Suprapubic skin (tissue), 4 donors: ENCODE measurements at regions not wholly inside any gene's neighbourhood (a gene's known extent, or its start where the extent isn't known, plus 50 kb on each side); places are given as distances from the start of the nearest gene placed in this dataset.

Experiments used
- EP300 ChIP-seq: sonication (generic); formaldehyde crosslinking; IDR thresholded peaks from one replicate; pipeline ENCODE4 v1.6.1; 2017; ENCODE audit warnings: antibody characterized with exemption
- POLR2A ChIP-seq, 2 donors: fragments of 450-650 bp; IDR thresholded peaks; one replicate each; pipeline ENCODE4 v1.6.1; 2017; ENCODE audit warnings: antibody characterized with exemption in 2 of 2, mild to moderate bottlenecking in 2 of 2, moderate library complexity in 2 of 2
- POLR2AphosphoS5 ChIP-seq, 3 donors: sonication (generic); formaldehyde crosslinking; IDR thresholded peaks; one replicate each; pipeline ENCODE4 v1.6.1; 2017; ENCODE audit warnings: antibody characterized with exemption in 3 of 3
- TF ChIP-seq, protein P1 (sequence below), 2 donors: fragments of 200-600 bp in 1 of 2; fragments of 450-650 bp in 1 of 2; sonication (generic) in 1 of 2; IDR thresholded peaks; one replicate each; pipeline ENCODE4 v1.5.1; 2016 to 2019; ENCODE audit warnings: antibody characterized with exemption in 2 of 2, mild to moderate bottlenecking in 1 of 2, moderate library complexity in 1 of 2

DNA sequence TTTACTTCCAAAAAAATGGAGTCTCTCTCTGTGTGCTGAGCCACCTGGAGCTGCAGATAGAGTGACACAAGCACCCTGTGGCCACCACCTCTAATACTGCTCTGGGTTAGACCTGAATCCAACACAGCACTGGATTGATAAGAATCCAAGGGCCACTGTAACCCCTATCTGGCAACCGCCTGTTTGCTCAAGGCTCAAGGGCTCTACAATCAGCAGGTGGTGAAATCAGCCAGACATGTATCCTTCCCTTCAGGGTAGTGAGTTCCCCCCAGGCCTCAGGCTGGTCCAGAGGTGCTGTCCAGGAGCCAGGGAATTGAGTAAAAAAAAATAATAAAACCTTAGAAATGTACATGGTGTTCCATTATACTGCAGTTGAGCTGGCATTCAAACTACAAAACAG lies 509.0 kb downstream of the KIF4B start:
- TF ChIP-seq POLR2A (IDR thresholded peaks at IDR 0.05) (no peak), EP300 (no peak), POLR2AphosphoS5 (IDR thresholded peaks at IDR 0.05) (no peak)
- TF ChIP-seq, protein P1, sequence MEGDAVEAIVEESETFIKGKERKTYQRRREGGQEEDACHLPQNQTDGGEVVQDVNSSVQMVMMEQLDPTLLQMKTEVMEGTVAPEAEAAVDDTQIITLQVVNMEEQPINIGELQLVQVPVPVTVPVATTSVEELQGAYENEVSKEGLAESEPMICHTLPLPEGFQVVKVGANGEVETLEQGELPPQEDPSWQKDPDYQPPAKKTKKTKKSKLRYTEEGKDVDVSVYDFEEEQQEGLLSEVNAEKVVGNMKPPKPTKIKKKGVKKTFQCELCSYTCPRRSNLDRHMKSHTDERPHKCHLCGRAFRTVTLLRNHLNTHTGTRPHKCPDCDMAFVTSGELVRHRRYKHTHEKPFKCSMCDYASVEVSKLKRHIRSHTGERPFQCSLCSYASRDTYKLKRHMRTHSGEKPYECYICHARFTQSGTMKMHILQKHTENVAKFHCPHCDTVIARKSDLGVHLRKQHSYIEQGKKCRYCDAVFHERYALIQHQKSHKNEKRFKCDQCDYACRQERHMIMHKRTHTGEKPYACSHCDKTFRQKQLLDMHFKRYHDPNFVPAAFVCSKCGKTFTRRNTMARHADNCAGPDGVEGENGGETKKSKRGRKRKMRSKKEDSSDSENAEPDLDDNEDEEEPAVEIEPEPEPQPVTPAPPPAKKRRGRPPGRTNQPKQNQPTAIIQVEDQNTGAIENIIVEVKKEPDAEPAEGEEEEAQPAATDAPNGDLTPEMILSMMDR (IDR thresholded peaks at IDR 0.05), result no peak
